Astrocyte of the cerebellum (primary cell): ENCODE measurements at regions not wholly inside any gene's neighbourhood (a gene's known extent, or its start where the extent isn't known, plus 50 kb on each side); places are given as distances from the start of the nearest gene placed in this dataset.

Experiments used
- DNase-seq: peaks from one replicate; pipeline ENCODE4 v3.0.0-alpha.2; 2011; ENCODE audit warnings: low read depth
- H3K4me3 ChIP-seq: 2 replicates; pipeline ENCODE4 v1.5.1; 2011; ENCODE audit warnings: mild to moderate bottlenecking, low read depth, low read length, moderate library complexity
- in situ Hi-C: cut with HindIII; loops from 2 replicates; pipeline ENCODE4 v1.10.0; 2017; ENCODE audit warnings: low sequenced_read_pairs
- TF ChIP-seq, protein P1 (sequence below): IDR thresholded peaks from 2 replicates; pipeline ENCODE4 v1.5.1; 2012; ENCODE audit warnings: low read length, low read depth, moderate library complexity, mild to moderate bottlenecking; ENCODE audit errors: missing control alignments

DNA sequence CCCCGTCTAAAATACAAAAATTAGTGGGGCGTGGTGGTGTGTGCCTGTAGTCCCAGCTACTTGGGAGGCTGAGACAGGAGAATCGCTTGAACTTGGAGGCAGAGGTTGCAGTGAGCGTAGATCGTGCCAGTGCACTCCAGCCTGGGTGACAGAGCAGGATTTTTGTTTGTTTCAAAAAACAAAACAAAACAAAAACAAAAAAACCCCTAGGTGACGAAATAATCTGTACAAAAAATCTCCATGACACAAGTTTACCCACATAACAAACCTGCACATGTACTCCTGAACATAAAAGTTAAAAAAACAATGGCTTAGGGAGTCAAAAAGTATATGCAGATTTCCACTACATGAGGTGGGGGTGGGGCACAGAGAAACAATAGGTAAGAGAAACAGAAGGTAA, 140.5 kb upstream of the ASIC2 start:
- in situ Hi-C loops = no loop called here
- H3K4me3 ChIP-seq = no peak overlapping the region
- no peak for DNase-seq
- TF ChIP-seq, protein P1, sequence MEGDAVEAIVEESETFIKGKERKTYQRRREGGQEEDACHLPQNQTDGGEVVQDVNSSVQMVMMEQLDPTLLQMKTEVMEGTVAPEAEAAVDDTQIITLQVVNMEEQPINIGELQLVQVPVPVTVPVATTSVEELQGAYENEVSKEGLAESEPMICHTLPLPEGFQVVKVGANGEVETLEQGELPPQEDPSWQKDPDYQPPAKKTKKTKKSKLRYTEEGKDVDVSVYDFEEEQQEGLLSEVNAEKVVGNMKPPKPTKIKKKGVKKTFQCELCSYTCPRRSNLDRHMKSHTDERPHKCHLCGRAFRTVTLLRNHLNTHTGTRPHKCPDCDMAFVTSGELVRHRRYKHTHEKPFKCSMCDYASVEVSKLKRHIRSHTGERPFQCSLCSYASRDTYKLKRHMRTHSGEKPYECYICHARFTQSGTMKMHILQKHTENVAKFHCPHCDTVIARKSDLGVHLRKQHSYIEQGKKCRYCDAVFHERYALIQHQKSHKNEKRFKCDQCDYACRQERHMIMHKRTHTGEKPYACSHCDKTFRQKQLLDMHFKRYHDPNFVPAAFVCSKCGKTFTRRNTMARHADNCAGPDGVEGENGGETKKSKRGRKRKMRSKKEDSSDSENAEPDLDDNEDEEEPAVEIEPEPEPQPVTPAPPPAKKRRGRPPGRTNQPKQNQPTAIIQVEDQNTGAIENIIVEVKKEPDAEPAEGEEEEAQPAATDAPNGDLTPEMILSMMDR = no peak

DNA sequence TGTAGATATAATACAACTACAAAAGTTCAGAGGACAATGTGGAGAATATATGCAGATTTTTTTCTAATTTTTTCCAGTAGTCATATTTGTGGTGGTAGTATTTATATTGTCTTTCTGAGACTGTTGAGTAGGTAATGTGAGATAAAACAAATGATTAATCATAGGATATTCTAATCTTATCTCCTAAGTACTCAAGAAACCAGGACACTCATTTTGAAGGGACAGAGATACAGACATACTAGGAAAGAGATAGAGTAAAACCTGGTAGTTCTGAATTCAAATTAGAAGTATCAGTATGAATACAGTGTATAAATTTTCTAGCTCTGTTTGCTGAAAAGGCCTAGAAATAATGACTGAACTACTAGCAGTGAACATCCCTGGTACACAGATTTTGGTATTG, 141.7 kb upstream of the ASIC2 start:
- in situ Hi-C loops = no loop called here
- no peak for DNase-seq
- no peak overlapping the region for H3K4me3 ChIP-seq
- TF ChIP-seq, protein P1 = no peak

- TF ChIP-seq, protein P1 = no peak
- H3K4me3 ChIP-seq = no peak overlapping the region
- in situ Hi-C loops = no loop called here
- DNase-seq = no peak
These were observed 142.7 kb upstream of the ASIC2 start for GRCh38 chr17:33435721-33436301.

DNA sequence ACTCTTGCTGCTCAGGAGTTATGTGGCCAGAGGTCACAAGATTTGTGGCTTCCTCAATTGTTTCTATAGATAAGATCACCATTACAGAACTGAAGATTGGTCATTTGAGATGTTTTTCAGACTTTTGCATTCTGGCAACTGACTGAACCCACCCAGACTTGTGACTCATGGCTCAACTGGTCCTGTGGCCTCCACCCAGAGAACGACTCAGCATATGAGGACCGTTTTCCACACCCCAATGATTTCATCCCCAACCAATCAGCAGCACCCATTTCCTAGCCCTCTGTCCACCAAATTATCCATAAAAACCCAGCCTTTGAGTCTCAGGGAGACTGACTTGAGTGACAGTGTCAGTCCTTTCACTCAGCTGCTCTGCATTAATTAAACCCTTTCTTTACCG, 143.2 kb upstream of the ASIC2 start:
- in situ Hi-C loops = no loop called here
- H3K4me3 ChIP-seq = no peak overlapping the region
- no peak for DNase-seq
- TF ChIP-seq, protein P1 = no peak

GRCh38 chr17:33438139-33438538, 145.0 kb upstream of the ASIC2 start:
- in situ Hi-C loops = no loop called here
- TF ChIP-seq, protein P1 = no peak
- DNase-seq = no peak
- H3K4me3 ChIP-seq = no peak overlapping the region

DNA sequence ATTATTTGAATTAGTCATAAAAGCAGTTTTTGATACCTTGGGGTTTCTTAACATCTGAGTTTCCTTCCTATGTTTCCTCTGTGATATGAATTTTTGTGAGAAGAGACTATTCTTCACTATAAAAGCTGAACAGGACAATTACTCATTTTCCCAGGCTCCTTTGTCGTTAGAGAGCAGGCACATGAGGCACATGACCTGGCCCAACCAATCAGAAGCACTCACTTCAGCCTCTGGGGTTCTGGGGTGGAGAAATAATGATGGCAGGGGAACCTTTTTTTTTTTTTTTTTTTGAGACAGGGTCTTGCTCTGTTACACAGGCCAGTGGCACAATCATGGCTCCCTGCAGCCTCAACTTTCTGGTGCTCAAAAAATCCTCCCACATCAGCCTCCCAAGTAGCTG, 145.5 kb upstream of the ASIC2 start:
- TF ChIP-seq, protein P1 = no peak
- in situ Hi-C loops = no loop called here
- DNase-seq = no peak
- H3K4me3 ChIP-seq = no peak overlapping the region
